Natural killer cell (primary cell): ENCODE measurements at regions not wholly inside any gene's neighbourhood (a gene's known extent, or its start where the extent isn't known, plus 50 kb on each side); places are given as distances from the start of the nearest gene placed in this dataset.

Experiments used
- ATAC-seq, 3 donors: fragments of 150-1000 bp in 2 of 3; fragments of 200-7000 bp in 1 of 3; cut with Tn5 transposase; 1 replicate in 1 of 3; 2 replicates in 2 of 3; pipeline ENCODE4 v1.10.0; 2021; ENCODE audit warnings: mild to moderate bottlenecking in 2 of 3, moderate library complexity in 2 of 3
- DNase-seq, 2 donors: peaks; one replicate each; pipeline versions ENCODE4 v3.0.0 to v3.0.0-alpha.2; 2013 to 2021; ENCODE audit warnings: mixed read lengths in 1 of 2
- H3K27ac ChIP-seq: one replicate; pipeline ENCODE4 v1.5.1; 2013; ENCODE audit warnings: mild to moderate bottlenecking, low read length
- H3K27me3 ChIP-seq: one replicate; pipeline ENCODE4 v1.6.1; 2013; ENCODE audit warnings: low read length; ENCODE audit not compliant: control insufficient read depth, insufficient read depth
- H3K36me3 ChIP-seq: one replicate; pipeline ENCODE4 v1.6.1; 2013; ENCODE audit warnings: low read length; ENCODE audit not compliant: control insufficient read depth, insufficient read depth
- H3K4me1 ChIP-seq: one replicate; pipeline ENCODE4 v1.6.1; 2013; ENCODE audit warnings: low read length; ENCODE audit not compliant: control insufficient read depth, insufficient read depth
- H3K4me3 ChIP-seq: one replicate; pipeline ENCODE4 v1.5.1; 2013; ENCODE audit warnings: low read length
- H3K9me3 ChIP-seq: one replicate; pipeline ENCODE4 v1.6.1; 2013; ENCODE audit warnings: low read length; ENCODE audit not compliant: control insufficient read depth, insufficient read depth
- H3K27ac Mint-ChIP-seq, 2 donors: one replicate each; pipeline ENCODE4 v1.8.0; 2022; ENCODE audit warnings: mild to moderate bottlenecking in 2 of 2, mixed read lengths in 2 of 2, moderate library complexity in 1 of 2
- H3K27me3 Mint-ChIP-seq, 2 donors: one replicate each; pipeline ENCODE4 v1.8.0; 2022; ENCODE audit warnings: low read depth in 2 of 2, mixed read lengths in 2 of 2
- H3K36me3 Mint-ChIP-seq: one replicate; pipeline ENCODE4 v1.8.0; 2022; ENCODE audit warnings: mixed read lengths
- H3K4me1 Mint-ChIP-seq, 2 donors: one replicate each; pipeline ENCODE4 v1.8.0; 2022; ENCODE audit warnings: mixed read lengths in 2 of 2
- H3K4me3 Mint-ChIP-seq: one replicate; pipeline ENCODE4 v1.8.0; 2022; ENCODE audit warnings: mild to moderate bottlenecking, moderate library complexity, mixed read lengths
- H3K9me3 Mint-ChIP-seq, 2 donors: one replicate each; pipeline ENCODE4 v1.8.0; 2022; ENCODE audit warnings: mixed read lengths in 2 of 2
- CTCF ChIP-seq: fragments of 200-600 bp; IDR thresholded peaks from one replicate; pipeline ENCODE4 v1.8.0; 2022; ENCODE audit warnings: antibody characterized with exemption
- WGBS: methylation state at CpG from one replicate; pipeline ENCODE4 v1.1.7; 2013; ENCODE audit warnings: missing lambda C conversion rate; ENCODE audit not compliant: insufficient coverage; 5-methylcytosine and 5-hydroxymethylcytosine counted together
- intact Hi-C: fragments of 100-400 bp; cut with micrococcal nuclease; formaldehyde crosslinking; loops from one replicate; pipeline ENCODE4 v1.14.2; 2022

DNA sequence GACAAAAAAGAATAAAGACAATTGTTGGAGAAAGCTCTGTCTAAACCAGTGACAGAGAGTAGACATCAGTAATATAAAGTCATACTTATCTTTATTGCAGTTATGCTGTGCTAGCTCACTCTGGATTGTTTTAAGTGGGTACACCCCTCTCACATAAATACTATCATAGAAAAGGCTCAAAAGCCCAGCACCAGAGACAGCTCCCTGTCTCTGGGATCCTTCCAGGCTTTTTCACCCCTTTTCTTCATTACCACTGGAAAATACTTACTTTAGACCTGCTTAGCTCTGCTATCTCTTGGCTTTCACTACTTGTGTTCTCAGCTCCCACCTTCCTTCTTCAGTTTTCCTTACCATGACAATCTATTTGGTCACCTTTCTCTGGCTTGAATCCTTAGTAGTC is 259.1 kb upstream of the MINDY3 start:
- intact Hi-C loops, result loop anchor here (5.0 kb wide), 1 partner anchor 658 kb away; no protein-coding TSS in a partner anchor
- Histone ChIP-seq H3K27ac (no peak overlapping the region), H3K4me1 (no peaks in the 10 kb centered on the region), H3K4me3 (no peak overlapping the region), H3K36me3 (no peaks in the 10 kb centered on the region), H3K9me3 (no peaks in the 10 kb centered on the region), H3K27me3 (no peaks in the 10 kb centered on the region)
- Mint-ChIP-seq H3K36me3 (no peaks in the 10 kb centered on the region), H3K9me3 (peaks cover 0 to 2% of the 10 kb centered on the region in 2 donors), H3K27ac (no peak overlapping the region), H3K27me3 (peaks cover 2 to 6% of the 10 kb centered on the region in 2 donors), H3K4me3 (no peak overlapping the region), H3K4me1 (no peaks in the 10 kb centered on the region)
- DNase-seq (no peak), ATAC-seq (no peak)
- TF ChIP-seq CTCF, result no peak

DNA sequence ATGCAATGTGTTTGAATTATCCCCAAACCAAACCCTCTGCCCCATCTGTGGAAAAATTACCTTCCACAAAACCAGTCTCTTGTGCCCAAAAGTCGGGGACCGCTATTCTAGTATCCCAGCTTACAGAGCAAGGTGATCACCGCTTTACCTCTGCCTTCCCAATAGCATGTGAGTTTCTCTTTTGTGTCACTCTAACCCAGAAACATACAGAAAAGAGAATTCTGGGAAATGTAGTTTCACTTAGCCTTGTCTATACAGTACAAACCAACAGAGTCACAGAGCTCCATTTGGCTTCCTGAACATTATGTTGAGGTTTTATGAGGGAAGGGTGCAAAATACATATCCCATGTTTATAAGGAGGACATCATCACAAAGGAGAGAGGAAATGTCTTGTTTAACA is 260.3 kb upstream of the MINDY3 start:
- no peaks in the 10 kb centered on the region for H3K36me3 ChIP-seq
- no peaks in the 10 kb centered on the region for H3K27me3 ChIP-seq
- H3K9me3 ChIP-seq, result no peaks in the 10 kb centered on the region
- no peak overlapping the region for H3K4me3 Mint-ChIP-seq
- no peak for ATAC-seq
- no peaks in the 10 kb centered on the region for H3K4me1 Mint-ChIP-seq
- TF ChIP-seq CTCF, result no peak
- WGBS, result 81% methylated on average over 3 of the region's 3 CpGs
- H3K27me3 Mint-ChIP-seq, result peaks cover 2 to 6% of the 10 kb centered on the region in 2 donors
- H3K4me1 ChIP-seq, result no peaks in the 10 kb centered on the region
- H3K27ac Mint-ChIP-seq, result no peak overlapping the region
- peaks cover 0 to 2% of the 10 kb centered on the region in 2 donors for H3K9me3 Mint-ChIP-seq
- no peaks in the 10 kb centered on the region for H3K36me3 Mint-ChIP-seq
- no peak for DNase-seq
- H3K4me3 ChIP-seq, result no peak overlapping the region
- intact Hi-C loops, result no loop called here
- no peak overlapping the region for H3K27ac ChIP-seq

DNA sequence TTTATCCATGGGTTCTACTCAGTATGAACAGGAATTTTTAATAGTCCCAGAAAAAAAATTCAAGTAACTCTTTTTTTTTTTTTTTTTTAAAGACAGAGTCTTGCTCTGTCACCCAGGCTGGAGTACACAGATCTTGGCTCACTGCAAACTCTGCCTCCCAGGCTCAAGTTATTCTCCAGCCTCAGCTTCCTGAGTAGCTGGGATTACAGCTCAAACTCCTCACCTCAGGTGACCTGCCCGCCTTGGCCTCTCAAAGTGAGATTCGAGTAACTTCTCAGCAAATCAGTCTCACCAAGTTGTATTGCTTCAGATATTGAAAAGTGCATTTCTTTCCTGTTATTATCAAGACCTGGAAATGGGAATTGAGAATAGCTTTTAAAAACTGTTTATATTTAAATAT is 281.2 kb upstream of the MINDY3 start:
- no peak for ATAC-seq
- H3K4me3 Mint-ChIP-seq, result no peak overlapping the region
- no peaks in the 10 kb centered on the region for H3K4me1 Mint-ChIP-seq

More for the DNA sequence above, 281.2 kb upstream of the MINDY3 start:
- no peaks in the 10 kb centered on the region for H3K27me3 Mint-ChIP-seq
- intact Hi-C loops, result no loop called here
- 84% methylated on average over 2 of the region's 2 CpGs for WGBS
- no peaks in the 10 kb centered on the region for H3K36me3 ChIP-seq
- H3K9me3 ChIP-seq, result no peaks in the 10 kb centered on the region
- TF ChIP-seq CTCF, result no peak
- DNase-seq, result no peak
- no peaks in the 10 kb centered on the region for H3K36me3 Mint-ChIP-seq
- no peak overlapping the region for H3K27ac Mint-ChIP-seq
- no peak overlapping the region for H3K27ac ChIP-seq
- H3K4me1 ChIP-seq, result no peaks in the 10 kb centered on the region
- no peak overlapping the region for H3K4me3 ChIP-seq
- H3K9me3 Mint-ChIP-seq, result peaks cover 5 to 8% of the 10 kb centered on the region in 2 donors
- H3K27me3 ChIP-seq, result no peaks in the 10 kb centered on the region
